IMR-90 (cell line): ENCODE measurements at regions not wholly inside any gene's neighbourhood (a gene's known extent, or its start where the extent isn't known, plus 50 kb on each side); places are given as distances from the start of the nearest gene placed in this dataset.

Source experiments
- ATAC-seq: fragments of 200-7000 bp; cut with Tn5 transposase; 2 replicates; pipeline ENCODE4 v1.9.1; 2020; ENCODE audit warnings: low read depth, mild to moderate bottlenecking, moderate library complexity
- BruUV-seq: library from RNA; stranded (reverse); fragments of 400-500 nt; replicated peaks from 2 replicates; lab custom pipeline; 2021; lab: Mats Ljungman, UMichigan
- CTCF ChIA-PET: fragments of 300-600 bp; formaldehyde crosslinking; extraction: SDS; loops from one replicate; lab custom pipeline; 2021; ENCODE audit warnings: antibody characterized with exemption; lab: Yijun Ruan, JAX
- POLR2A ChIA-PET: fragments of 300-600 bp; sonication (Branson Sonifier 250); formaldehyde crosslinking; loops from one replicate; lab custom pipeline; 2022; ENCODE audit warnings: antibody characterized with exemption; ENCODE audit not compliant: unreplicated experiment; lab: Charles Lee
- DNase-seq: peaks from one replicate; pipeline ENCODE4 v3.0.0; 2013
- H2AFZ ChIP-seq: replicated peaks from 2 replicates; pipeline ENCODE3; 2013; ENCODE audit warnings: low read length, mild to moderate bottlenecking; ENCODE audit not compliant: poor library complexity
- H2AK5ac ChIP-seq: 2 replicates; pipeline ENCODE4 v1.6.1; 2013; ENCODE audit warnings: low read depth, low read length, inconsistent platforms
- H2AK9ac ChIP-seq: replicated peaks from 2 replicates; pipeline ENCODE3; 2013; ENCODE audit warnings: mild to moderate bottlenecking, low read depth, low read length, moderate library complexity; ENCODE audit not compliant: poor library complexity
- H2BK120ac ChIP-seq: 2 replicates; pipeline ENCODE4 v1.6.1; 2013; ENCODE audit warnings: low read depth, low read length, inconsistent platforms
- H2BK15ac ChIP-seq: 3 replicates; pipeline ENCODE4 v1.6.1; 2013; ENCODE audit warnings: low read depth, low read length, inconsistent platforms
- H2BK20ac ChIP-seq: 2 replicates; pipeline ENCODE4 v1.6.1; 2013; ENCODE audit warnings: low read depth, mild to moderate bottlenecking, inconsistent platforms, low read length, moderate library complexity
- H2BK5ac ChIP-seq: 2 replicates; pipeline ENCODE4 v1.6.1; 2013; ENCODE audit warnings: mild to moderate bottlenecking, low read depth, low read length, inconsistent platforms; ENCODE audit not compliant: poor library complexity, severe bottlenecking
- H3K14ac ChIP-seq: replicated peaks from 2 replicates; pipeline ENCODE4 v1.6.1; 2013; ENCODE audit warnings: low read depth, low read length, inconsistent platforms
- H3K18ac ChIP-seq: 2 replicates; pipeline ENCODE4 v1.6.1; 2013; ENCODE audit warnings: low read depth, low read length, control low read depth
- H3K23ac ChIP-seq: 2 replicates; pipeline ENCODE4 v1.6.1; 2013; ENCODE audit warnings: low read depth, low read length, inconsistent platforms
- H3K27ac ChIP-seq: 2 replicates; pipeline ENCODE4 v1.5.1; 2013; ENCODE audit warnings: mild to moderate bottlenecking, control low read depth, low read length; ENCODE audit not compliant: insufficient read depth
- H3K27me3 ChIP-seq: 2 replicates; pipeline ENCODE4 v1.6.1; 2013; ENCODE audit warnings: low read length; ENCODE audit not compliant: control insufficient read depth, insufficient read depth
- H3K36me3 ChIP-seq: 2 replicates; pipeline ENCODE4 v1.6.1; 2013; ENCODE audit warnings: low read length, mixed read lengths; ENCODE audit not compliant: control insufficient read depth, insufficient read depth
- H3K4ac ChIP-seq: 2 replicates; pipeline ENCODE4 v1.6.1; 2013; ENCODE audit warnings: low read depth, low read length, inconsistent platforms
- H3K4me1 ChIP-seq: 2 replicates; pipeline ENCODE4 v1.6.1; 2013; ENCODE audit warnings: low read length, mixed read lengths; ENCODE audit not compliant: control insufficient read depth, insufficient read depth
- H3K4me2 ChIP-seq: 2 replicates; pipeline ENCODE4 v1.6.1; 2013; ENCODE audit warnings: low read depth, mild to moderate bottlenecking, control low read depth, low read length, moderate library complexity
- H3K4me3 ChIP-seq: 2 replicates; pipeline ENCODE4 v1.5.1; 2013; ENCODE audit warnings: low read depth, mild to moderate bottlenecking, control low read depth, low read length, moderate library complexity; ENCODE audit not compliant: insufficient read depth
- H3K56ac ChIP-seq: 2 replicates; pipeline ENCODE4 v1.6.1; 2013; ENCODE audit warnings: low read length, inconsistent platforms; ENCODE audit not compliant: insufficient read depth; ENCODE audit errors: extremely low read depth
- H3K79me1 ChIP-seq, 2 experiments: 2 replicates each; pipeline ENCODE4 v1.6.1; 2013; ENCODE audit warnings: low read length in 2 of 2, inconsistent platforms in 1 of 2, low read depth in 1 of 2
- H3K9ac ChIP-seq: 2 replicates; pipeline ENCODE4 v1.6.1; 2013; ENCODE audit warnings: low read depth, low read length, control low read depth
- H3K9me1 ChIP-seq: 2 replicates; pipeline ENCODE4 v1.6.1; 2013; ENCODE audit warnings: low read length, inconsistent platforms; ENCODE audit not compliant: insufficient read depth
- H3K9me3 ChIP-seq: 2 replicates; pipeline ENCODE4 v1.6.1; 2013; ENCODE audit warnings: low read length; ENCODE audit not compliant: control insufficient read depth, insufficient read depth
- H4K20me1 ChIP-seq: 2 replicates; pipeline ENCODE4 v1.6.1; 2013; ENCODE audit warnings: low read length, inconsistent platforms; ENCODE audit not compliant: insufficient read depth
- H4K5ac ChIP-seq: 2 replicates; pipeline ENCODE4 v1.6.1; 2013; ENCODE audit warnings: mild to moderate bottlenecking, low read depth, low read length, control low read depth
- H4K8ac ChIP-seq, 2 experiments: 2 replicates each; pipeline ENCODE4 v1.6.1; 2013; ENCODE audit warnings: low read depth in 2 of 2, low read length in 2 of 2, control low read depth in 1 of 2, inconsistent platforms in 1 of 2
- H4K91ac ChIP-seq: 2 replicates; pipeline ENCODE4 v1.6.1; 2013; ENCODE audit warnings: low read depth, low read length, inconsistent platforms; ENCODE audit not compliant: insufficient read depth
- BHLHE40 ChIP-seq: fragments of 150-350 bp; IDR thresholded peaks from 2 replicates; pipeline ENCODE4 v1.6.1; 2016; ENCODE audit warnings: mild to moderate bottlenecking, low read depth, low read length
- CEBPB ChIP-seq: IDR thresholded peaks from 2 replicates; pipeline ENCODE4 v1.6.1; 2012; ENCODE audit warnings: low read depth, low read length, improper control_type of control experiment
- FOS ChIP-seq: fragments of 150-350 bp; IDR thresholded peaks from 2 replicates; pipeline ENCODE4 v1.6.1; 2016; ENCODE audit warnings: low read depth, low read length
- MAZ ChIP-seq: IDR thresholded peaks from 2 replicates; pipeline ENCODE4 v1.6.1; 2012; ENCODE audit warnings: low read depth, mild to moderate bottlenecking, low read length, improper control_type of control experiment, moderate library complexity, borderline replicate concordance
- MXI1 ChIP-seq: IDR thresholded peaks from 2 replicates; pipeline ENCODE4 v1.6.1; 2012; ENCODE audit warnings: low read depth, mild to moderate bottlenecking, low read length, moderate library complexity, borderline replicate concordance
- RFX5 ChIP-seq: IDR thresholded peaks from 2 replicates; pipeline ENCODE4 v1.8.0; 2012; ENCODE audit warnings: low read depth, mild to moderate bottlenecking, low read length, moderate library complexity
- SMC3 ChIP-seq: fragments of 150-350 bp; IDR thresholded peaks from 2 replicates; pipeline ENCODE4 v1.6.1; 2016; ENCODE audit warnings: low read depth, mild to moderate bottlenecking, antibody characterized with exemption, low read length, moderate library complexity
- WGBS, 2 experiments: methylation state at CpG; one replicate each; pipeline versions ENCODE4 v1.1.5 to v1.1.7; 2013; ENCODE audit warnings: missing lambda C conversion rate in 2 of 2; ENCODE audit not compliant: insufficient read length in 1 of 2; ENCODE audit errors: extremely low coverage in 2 of 2; 5-methylcytosine and 5-hydroxymethylcytosine counted together
- dilution Hi-C: fragments of 300-500 bp; cut with HindIII; formaldehyde crosslinking; loops from one replicate; pipeline ENCODE4 v1.14.3; 2018; ENCODE audit warnings: low sequenced_read_pairs; ENCODE audit not compliant: unreplicated experiment
- in situ Hi-C: fragments of 300-500 bp; cut with MboI; formaldehyde crosslinking; loops from 3 replicates; pipeline ENCODE4 v1.14.3; 2019; ENCODE audit warnings: low sequenced_read_pairs, inconsistent platforms, mixed read lengths
- intact Hi-C: fragments of 100-400 bp; cut with micrococcal nuclease; formaldehyde crosslinking; loops from 2 replicates; pipeline ENCODE4 v1.10.0; 2022

- Histone ChIP-seq H3K4me1 (no peaks in the 10 kb centered on the region), H3K9me1 (no peaks in the 10 kb centered on the region), H3K4me3 (no peak overlapping the region), H3K27me3 (no peaks in the 10 kb centered on the region), H2AFZ (no peak overlapping the region), H2BK15ac (no peak overlapping the region), H4K8ac (no peak overlapping the region), H3K23ac (no peak overlapping the region), H4K91ac (no peak overlapping the region), H3K9me3 (no peaks in the 10 kb centered on the region), H3K4ac (no peak overlapping the region), H4K20me1 (no peaks in the 10 kb centered on the region), H2AK9ac (no peak overlapping the region), H2BK20ac (no peak overlapping the region), H3K27ac (no peak overlapping the region), H3K79me1 (no peaks in the 10 kb centered on the region), H2AK5ac (no peak overlapping the region), H3K14ac (no peak overlapping the region), H3K9ac (no peak overlapping the region), H3K4me2 (no peak overlapping the region), H3K36me3 (no peaks in the 10 kb centered on the region), H2BK5ac (no peak overlapping the region), H4K5ac (no peak overlapping the region), H3K18ac (no peak overlapping the region), H3K56ac (no peak overlapping the region), H2BK120ac (no peak overlapping the region)
- TF ChIP-seq CEBPB (no peak), BHLHE40 (no peak), SMC3 (no peak), FOS (no peak), RFX5 (no peak), MXI1 (no peak), MAZ (no peak)
- intact Hi-C loops (no loop called here), dilution Hi-C loops (no loop called here), in situ Hi-C loops (no loop called here)
- no TSS peak for BruUV-seq
- no peak for ATAC-seq
- ChIA-PET CTCF (no interaction called here), POLR2A (no interaction called here)
- WGBS, 2 experiments: no CpG with 5 or more reads among the region's 2 CpGs
- no peak for DNase-seq
Observed at GRCh38 chr5:100273846-100274580, 261.2 kb upstream of the FAM174A start.
